OCI-LY7 (cell line): ENCODE measurements at regions not wholly inside any gene's neighbourhood (a gene's known extent, or its start where the extent isn't known, plus 50 kb on each side); places are given as distances from the start of the nearest gene placed in this dataset.

Experiments used
- BruUV-seq: library from RNA; stranded (reverse); fragments of 400-500 nt; replicated peaks from 2 replicates; lab custom pipeline; 2021; lab: Mats Ljungman, UMichigan
- CTCF ChIA-PET: fragments of 300-600 bp; sonication (Branson Sonifier 250); formaldehyde crosslinking; loops from one replicate; lab custom pipeline; 2022; ENCODE audit warnings: antibody characterized with exemption; ENCODE audit not compliant: unreplicated experiment; lab: Charles Lee
- POLR2A ChIA-PET: fragments of 300-600 bp; sonication (Branson Sonifier 250); formaldehyde crosslinking; loops from one replicate; lab custom pipeline; 2022; ENCODE audit warnings: antibody characterized with exemption; lab: Charles Lee
- DNase-seq: peaks from one replicate; pipeline ENCODE4 v3.0.0-alpha.2; 2015; ENCODE audit warnings: low spot score
- H2AFZ ChIP-seq: fragments of 200-600 bp; sonication (generic), shearing (Covaris generic); 2 replicates; pipeline ENCODE4 v1.6.1; 2014; ENCODE audit warnings: mild to moderate bottlenecking, antibody characterized with exemption, low read length, moderate library complexity
- H3K27ac ChIP-seq: fragments of 200-600 bp; sonication (generic); 2 replicates; pipeline ENCODE4 v1.5.1; 2014; ENCODE audit warnings: mixed run types, low read depth, mild to moderate bottlenecking, moderate library complexity, low read length, inconsistent platforms; ENCODE audit not compliant: poor library complexity, severe bottlenecking
- H3K36me3 ChIP-seq: fragments of 200-600 bp; sonication (generic); 2 replicates; pipeline ENCODE4 v1.6.1; 2014; ENCODE audit warnings: mild to moderate bottlenecking, antibody characterized with exemption, low read length, moderate library complexity, mixed read lengths; ENCODE audit not compliant: insufficient read depth
- H3K4me1 ChIP-seq: fragments of 200-600 bp; sonication (generic); 2 replicates; pipeline ENCODE4 v1.5.1; 2014; ENCODE audit warnings: mild to moderate bottlenecking, low read length; ENCODE audit not compliant: insufficient read depth, poor library complexity, severe bottlenecking
- H3K4me2 ChIP-seq: fragments of 200-600 bp; sonication (generic); 2 replicates; pipeline ENCODE4 v1.6.1; 2014; ENCODE audit warnings: mild to moderate bottlenecking, low read length
- H3K4me3 ChIP-seq: fragments of 200-600 bp; sonication (generic); 2 replicates; pipeline ENCODE4 v1.5.1; 2014; ENCODE audit warnings: mild to moderate bottlenecking, low read depth, low read length; ENCODE audit not compliant: poor library complexity, severe bottlenecking
- H3K79me2 ChIP-seq: fragments of 200-600 bp; sonication (generic); 2 replicates; pipeline ENCODE4 v1.6.1; 2016; ENCODE audit warnings: low read depth, mild to moderate bottlenecking, low read length, moderate library complexity, mixed read lengths; ENCODE audit not compliant: insufficient read depth
- H3K9me2 ChIP-seq: fragments of 200-600 bp; sonication (generic); 2 replicates; pipeline ENCODE4 v1.6.1; 2016; ENCODE audit warnings: mild to moderate bottlenecking, low read length, mixed read lengths; ENCODE audit not compliant: insufficient read depth
- H3K9me3 ChIP-seq: fragments of 200-600 bp; sonication (generic); 2 replicates; pipeline ENCODE4 v1.6.1; 2014; ENCODE audit warnings: mild to moderate bottlenecking, mixed run types, low read length, mixed read lengths
- H4K20me1 ChIP-seq: fragments of 200-600 bp; sonication (generic); 2 replicates; pipeline ENCODE4 v1.6.1; 2014; ENCODE audit warnings: mild to moderate bottlenecking, antibody characterized with exemption, low read length, moderate library complexity, mixed read lengths; ENCODE audit not compliant: insufficient read depth
- CTCF ChIP-seq: fragments of 200-600 bp; sonication (generic); conservative IDR thresholded peaks from 2 replicates; pipeline ENCODE4 v1.5.1; 2014; ENCODE audit warnings: mild to moderate bottlenecking, antibody characterized with exemption, low read length, moderate library complexity, mixed read lengths
- EZH2phosphoT487 ChIP-seq: fragments of 200-600 bp; sonication (generic); IDR thresholded peaks from 2 replicates; pipeline ENCODE4 v1.6.1; 2018; ENCODE audit warnings: low read depth, borderline replicate concordance, mild to moderate bottlenecking, mixed run types, antibody characterized with exemption, low read length, moderate library complexity, mixed read lengths
- intact Hi-C: fragments of 100-400 bp; cut with micrococcal nuclease; formaldehyde crosslinking; loops from one replicate; pipeline ENCODE4 v1.10.0; 2022; ENCODE audit not compliant: unreplicated experiment

DNA sequence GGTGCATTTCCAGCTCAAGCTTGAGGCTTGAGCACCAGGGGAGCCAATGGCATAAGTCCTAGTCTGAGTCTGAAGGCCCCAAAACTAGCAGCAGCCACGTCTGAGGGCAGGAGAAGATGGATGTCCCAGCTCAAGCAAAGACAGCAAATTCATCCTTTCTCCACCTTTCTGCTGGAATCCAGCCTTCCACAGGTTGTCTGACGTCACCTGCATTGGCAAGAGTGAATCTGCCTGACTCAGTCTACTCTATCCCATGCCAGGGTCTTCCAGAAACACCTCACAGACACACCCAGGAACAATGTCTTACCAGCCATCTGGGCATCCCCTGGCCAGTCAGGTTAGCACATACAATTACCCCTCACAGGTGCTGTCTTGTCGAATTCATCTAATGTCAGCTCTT lies 76.2 kb upstream of the SOX11 start:
- TF ChIP-seq EZH2phosphoT487 (no peak), CTCF (no peak)
- Histone ChIP-seq H3K9me3 (no peaks in the 10 kb centered on the region), H3K27ac (no peak overlapping the region), H3K9me2 (no peaks in the 10 kb centered on the region), H2AFZ (no peak overlapping the region), H3K4me2 (no peak overlapping the region), H3K79me2 (no peaks in the 10 kb centered on the region), H3K4me3 (no peak overlapping the region), H3K4me1 (no peaks in the 10 kb centered on the region), H4K20me1 (no peaks in the 10 kb centered on the region), H3K36me3 (no peaks in the 10 kb centered on the region)
- DNase-seq = no peak
- ChIA-PET POLR2A (no interaction called here), CTCF (no interaction called here)
- no TSS peak for BruUV-seq
- intact Hi-C loops = no loop called here

GRCh38 chr2:5617358-5617757 lies 74.8 kb upstream of the SOX11 start:
- TF ChIP-seq EZH2phosphoT487 (no peak), CTCF (no peak)
- intact Hi-C loops = no loop called here

GRCh38 chr2:5617796-5618195 lies 74.4 kb upstream of the SOX11 start:
- intact Hi-C loops = no loop called here
- Histone ChIP-seq H2AFZ (no peak overlapping the region), H3K9me3 (no peaks in the 10 kb centered on the region), H3K36me3 (no peaks in the 10 kb centered on the region), H3K4me1 (no peaks in the 10 kb centered on the region), H4K20me1 (no peaks in the 10 kb centered on the region), H3K4me3 (no peak overlapping the region), H3K79me2 (no peaks in the 10 kb centered on the region), H3K9me2 (no peaks in the 10 kb centered on the region), H3K27ac (no peak overlapping the region), H3K4me2 (no peak overlapping the region)
- TF ChIP-seq CTCF = no peak
- TF ChIP-seq EZH2phosphoT487 = no peak
- BruUV-seq = no TSS peak
- DNase-seq = no peak
- CTCF ChIA-PET = interaction anchor here (0.7 kb wide), 1 partner anchor 298 kb away, joined by 3 read pairs; no protein-coding TSS in a partner anchor
- POLR2A ChIA-PET = no interaction called here

More at GRCh38 chr2:5617358-5617757, 74.8 kb upstream of the SOX11 start:
- H3K79me2 ChIP-seq = no peaks in the 10 kb centered on the region
- CTCF ChIA-PET = interaction anchor here (0.7 kb wide), 1 partner anchor 299 kb away, joined by 3 read pairs; no protein-coding TSS in a partner anchor
- POLR2A ChIA-PET = no interaction called here
- no peak overlapping the region for H3K4me3 ChIP-seq
- H3K27ac ChIP-seq = no peak overlapping the region
- H3K36me3 ChIP-seq = no peaks in the 10 kb centered on the region
- no peaks in the 10 kb centered on the region for H4K20me1 ChIP-seq
- no peaks in the 10 kb centered on the region for H3K4me1 ChIP-seq
- H3K4me2 ChIP-seq = no peak overlapping the region
- no peak overlapping the region for H2AFZ ChIP-seq
- DNase-seq = no peak
- BruUV-seq = no TSS peak
- H3K9me2 ChIP-seq = no peaks in the 10 kb centered on the region
- H3K9me3 ChIP-seq = no peaks in the 10 kb centered on the region
